SU-DHL-6 (cell line): ENCODE measurements at regions not wholly inside any gene's neighbourhood (a gene's known extent, or its start where the extent isn't known, plus 50 kb on each side); places are given as distances from the start of the nearest gene placed in this dataset.

ENCODE experiments used
- H2AFZ ChIP-seq: fragments of 200-600 bp; sonication (generic); 2 replicates; pipeline ENCODE4 v1.6.1; 2014; ENCODE audit warnings: low read depth, mild to moderate bottlenecking, moderate library complexity, mixed read lengths, antibody characterized with exemption, low read length; ENCODE audit not compliant: severe bottlenecking
- H3F3A ChIP-seq: fragments of 200-600 bp; shearing (Covaris generic); 2 replicates; pipeline ENCODE4 v1.6.0; 2016; ENCODE audit warnings: antibody characterized with exemption, mild to moderate bottlenecking; ENCODE audit not compliant: insufficient read depth
- H3K27ac ChIP-seq: fragments of 200-600 bp; sonication (generic); 2 replicates; pipeline ENCODE4 v1.5.1; 2016; ENCODE audit warnings: low read depth, mild to moderate bottlenecking, low read length, moderate library complexity, mixed read lengths
- H3K27me3 ChIP-seq: fragments of 200-600 bp; sonication (generic), shearing (Covaris generic); 2 replicates; pipeline ENCODE4 v1.6.0; 2014; ENCODE audit warnings: mild to moderate bottlenecking, low read length
- H3K36me3 ChIP-seq: fragments of 200-600 bp; sonication (generic); 2 replicates; pipeline ENCODE4 v1.6.1; 2014; ENCODE audit warnings: mild to moderate bottlenecking, low read length, mixed read lengths
- H3K4me2 ChIP-seq: fragments of 300-600, 200-600 bp; shearing (Covaris generic), sonication (generic); 2 replicates; pipeline ENCODE4 v1.6.0; 2014; ENCODE audit warnings: low read length, low read depth, mild to moderate bottlenecking; ENCODE audit not compliant: poor library complexity, severe bottlenecking
- H3K4me3 ChIP-seq: fragments of 200-600 bp; sonication (generic); 2 replicates; pipeline ENCODE4 v1.5.1; 2014; ENCODE audit warnings: antibody characterized with exemption, low read length, mild to moderate bottlenecking, mixed read lengths; ENCODE audit not compliant: insufficient read depth, poor library complexity, severe bottlenecking
- H3K79me2 ChIP-seq: fragments of 200-600 bp; sonication (generic); 2 replicates; pipeline ENCODE4 v1.6.1; 2014; ENCODE audit warnings: mild to moderate bottlenecking, low read length, moderate library complexity; ENCODE audit not compliant: insufficient read depth
- H3K9ac ChIP-seq: fragments of 200-600 bp; sonication (generic); 2 replicates; pipeline ENCODE4 v1.7.0; 2014; ENCODE audit warnings: mild to moderate bottlenecking, low read length
- H3K9me2 ChIP-seq: fragments of 200-600 bp; sonication (generic); replicated peaks from 2 replicates; pipeline ENCODE4 v1.6.1; 2014; ENCODE audit warnings: low read length; ENCODE audit not compliant: insufficient read depth
- H3K9me3 ChIP-seq: fragments of 200-600 bp; sonication (generic); 2 replicates; pipeline ENCODE4 v1.6.1; 2014; ENCODE audit warnings: low read length, mixed read lengths; ENCODE audit not compliant: insufficient read depth
- H4K20me1 ChIP-seq: fragments of 200-600 bp; sonication (generic); 2 replicates; pipeline ENCODE4 v1.6.1; 2014; ENCODE audit warnings: low read depth, mild to moderate bottlenecking, antibody characterized with exemption, low read length, moderate library complexity, mixed read lengths
- EZH2phosphoT487 ChIP-seq: fragments of 200-600 bp; sonication (generic), shearing (Covaris generic); conservative IDR thresholded peaks from 2 replicates; pipeline ENCODE4 v1.6.1; 2018; ENCODE audit warnings: mild to moderate bottlenecking, antibody characterized with exemption, low read length, moderate library complexity, mixed read lengths
- TF ChIP-seq, protein P1 (sequence below): fragments of 200-600 bp; sonication (generic); IDR thresholded peaks from one replicate; pipeline ENCODE4 v1.5.1; 2017; ENCODE audit warnings: antibody characterized with exemption, mild to moderate bottlenecking, low read length, moderate library complexity; ENCODE audit not compliant: insufficient read depth, poor library complexity, severe bottlenecking

DNA sequence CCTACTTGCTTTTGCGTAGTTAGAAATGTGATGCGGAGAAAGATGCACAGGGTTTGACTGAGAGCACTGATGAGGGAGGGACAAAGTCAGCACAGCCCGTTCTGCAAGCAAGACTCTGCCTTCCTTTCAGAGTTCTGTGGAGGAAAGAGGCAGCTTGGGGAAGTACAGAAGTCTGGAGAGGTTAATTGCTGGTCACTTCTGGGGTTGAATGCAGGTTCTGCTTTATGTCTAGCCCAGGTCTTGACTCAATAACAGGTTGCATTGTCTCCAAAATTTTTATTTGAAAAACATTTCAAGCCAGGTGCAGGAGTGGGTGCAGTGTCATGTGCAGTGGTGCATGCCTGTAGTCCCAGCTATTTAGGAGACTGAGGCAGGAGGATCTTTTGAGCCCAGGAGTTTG, 461.7 kb downstream of the NR2F2 start:
- Histone ChIP-seq H3K36me3 (no peaks in the 10 kb centered on the region), H3K9me2 (no peaks in the 10 kb centered on the region), H3K9me3 (no peaks in the 10 kb centered on the region), H3K4me2 (no peak overlapping the region), H3K79me2 (no peaks in the 10 kb centered on the region), H2AFZ (no peak overlapping the region), H4K20me1 (no peaks in the 10 kb centered on the region), H3K4me3 (no peak overlapping the region), H3K9ac (no peak overlapping the region), H3K27ac (no peak overlapping the region), H3F3A (no peaks in the 10 kb centered on the region), H3K27me3 (no peaks in the 10 kb centered on the region)
- TF ChIP-seq EZH2phosphoT487 = no peak
- TF ChIP-seq, protein P1, sequence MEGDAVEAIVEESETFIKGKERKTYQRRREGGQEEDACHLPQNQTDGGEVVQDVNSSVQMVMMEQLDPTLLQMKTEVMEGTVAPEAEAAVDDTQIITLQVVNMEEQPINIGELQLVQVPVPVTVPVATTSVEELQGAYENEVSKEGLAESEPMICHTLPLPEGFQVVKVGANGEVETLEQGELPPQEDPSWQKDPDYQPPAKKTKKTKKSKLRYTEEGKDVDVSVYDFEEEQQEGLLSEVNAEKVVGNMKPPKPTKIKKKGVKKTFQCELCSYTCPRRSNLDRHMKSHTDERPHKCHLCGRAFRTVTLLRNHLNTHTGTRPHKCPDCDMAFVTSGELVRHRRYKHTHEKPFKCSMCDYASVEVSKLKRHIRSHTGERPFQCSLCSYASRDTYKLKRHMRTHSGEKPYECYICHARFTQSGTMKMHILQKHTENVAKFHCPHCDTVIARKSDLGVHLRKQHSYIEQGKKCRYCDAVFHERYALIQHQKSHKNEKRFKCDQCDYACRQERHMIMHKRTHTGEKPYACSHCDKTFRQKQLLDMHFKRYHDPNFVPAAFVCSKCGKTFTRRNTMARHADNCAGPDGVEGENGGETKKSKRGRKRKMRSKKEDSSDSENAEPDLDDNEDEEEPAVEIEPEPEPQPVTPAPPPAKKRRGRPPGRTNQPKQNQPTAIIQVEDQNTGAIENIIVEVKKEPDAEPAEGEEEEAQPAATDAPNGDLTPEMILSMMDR = no peak

- H3K79me2 ChIP-seq = no peaks in the 10 kb centered on the region
- no peaks in the 10 kb centered on the region for H3K9me2 ChIP-seq
- H3K4me2 ChIP-seq = no peak overlapping the region
- no peak overlapping the region for H3K27ac ChIP-seq
- no peak overlapping the region for H3K9ac ChIP-seq
- H3K9me3 ChIP-seq = no peaks in the 10 kb centered on the region
- no peaks in the 10 kb centered on the region for H4K20me1 ChIP-seq
- no peaks in the 10 kb centered on the region for H3K27me3 ChIP-seq
- no peak overlapping the region for H3K4me3 ChIP-seq
- no peak for TF ChIP-seq EZH2phosphoT487
- TF ChIP-seq, protein P1 = no peak
- H3K36me3 ChIP-seq = no peaks in the 10 kb centered on the region
- H3F3A ChIP-seq = no peaks in the 10 kb centered on the region
- no peak overlapping the region for H2AFZ ChIP-seq
Observed at GRCh38 chr15:96796841-96797240, 466.3 kb downstream of the NR2F2 start.

DNA sequence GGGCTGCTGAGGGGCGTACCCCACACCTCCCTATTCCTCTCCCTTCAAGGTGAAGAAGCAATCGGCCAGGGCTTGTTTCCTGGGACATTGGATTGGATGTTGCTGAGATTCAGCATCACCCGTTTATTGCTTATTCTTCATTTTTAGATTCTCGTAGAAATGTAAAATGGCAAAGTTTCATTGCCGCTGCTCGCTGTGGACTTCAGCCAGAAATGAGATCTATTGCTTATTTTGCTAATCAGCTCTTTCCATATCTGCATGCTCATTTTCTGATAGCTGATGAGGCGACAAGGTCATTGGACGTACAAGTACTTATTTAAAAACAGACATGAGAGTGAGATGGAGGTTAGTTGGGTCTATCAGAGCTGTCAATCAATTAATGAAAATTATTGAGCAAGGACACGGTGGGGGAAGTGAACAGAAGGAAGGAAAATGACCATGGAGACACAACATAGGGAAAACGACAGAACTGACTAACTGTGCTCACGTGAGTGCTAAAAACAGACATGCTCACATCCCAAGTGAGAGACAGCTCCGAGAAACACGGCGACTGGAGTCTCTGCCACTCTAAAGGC, 471.2 kb downstream of the NR2F2 start:
- no peaks in the 10 kb centered on the region for H3F3A ChIP-seq
- H2AFZ ChIP-seq = no peak overlapping the region
- H3K27me3 ChIP-seq = no peaks in the 10 kb centered on the region
- no peaks in the 10 kb centered on the region for H3K9me3 ChIP-seq
- no peak overlapping the region for H3K9ac ChIP-seq
- no peaks in the 10 kb centered on the region for H3K9me2 ChIP-seq
- H3K4me2 ChIP-seq = no peak overlapping the region
- H4K20me1 ChIP-seq = no peaks in the 10 kb centered on the region
- no peak overlapping the region for H3K27ac ChIP-seq
- H3K4me3 ChIP-seq = no peak overlapping the region
- H3K36me3 ChIP-seq = no peaks in the 10 kb centered on the region
- no peaks in the 10 kb centered on the region for H3K79me2 ChIP-seq
- TF ChIP-seq, protein P1 = no peak
- TF ChIP-seq EZH2phosphoT487 = no peak
